GM12891 (cell line): ENCODE measurements at regions not wholly inside any gene's neighbourhood (a gene's known extent, or its start where the extent isn't known, plus 50 kb on each side); places are given as distances from the start of the nearest gene placed in this dataset.

Source experiments
- POLR2A ChIP-seq: IDR thresholded peaks from 2 replicates; pipeline ENCODE4 v1.6.1; 2011; ENCODE audit warnings: low read depth, low read length, control low read depth
- POLR2AphosphoS5 ChIP-seq: IDR thresholded peaks from 2 replicates; pipeline ENCODE4 v1.6.1; 2011; ENCODE audit warnings: low read depth, low read length, control low read depth
- SPI1 ChIP-seq: IDR thresholded peaks from 2 replicates; pipeline ENCODE4 v1.6.1; 2011; ENCODE audit warnings: low read depth, low read length, control low read depth
- TAF1 ChIP-seq: IDR thresholded peaks from 2 replicates; pipeline ENCODE4 v1.6.1; 2011; ENCODE audit warnings: low read depth, low read length, control low read depth

- no peak for TF ChIP-seq SPI1
- no peak for TF ChIP-seq POLR2A
- TF ChIP-seq POLR2AphosphoS5, result no peak
- TF ChIP-seq TAF1, result no peak
Measured at GRCh38 chr9:28413471-28413870, 840.2 kb upstream of the C9orf72 start.
